K562 (cell line): ENCODE measurements at regions not wholly inside any gene's neighbourhood (a gene's known extent, or its start where the extent isn't known, plus 50 kb on each side); places are given as distances from the start of the nearest gene placed in this dataset.

Source experiments
- ATAC-seq: fragments of 200-7000 bp; cut with Tn5 transposase; 3 replicates; pipeline ENCODE4 v1.9.1; 2020; ENCODE audit warnings: moderate library complexity
- BruUV-seq: library from RNA; stranded (reverse); fragments of 400-500 nt; replicated peaks from 2 replicates; lab custom pipeline; 2021; lab: Mats Ljungman, UMichigan
- CTCF ChIA-PET: fragments of 300-600 bp; formaldehyde crosslinking; extraction: SDS; loops from one replicate; lab custom pipeline; 2021; ENCODE audit warnings: low intra/inter-chr PET ratio; lab: Yijun Ruan, JAX
- POLR2A ChIA-PET: fragments of 300-600, 350-650 bp; sonication (Branson Sonifier 250); formaldehyde crosslinking; extraction: SDS; loops from one replicate; lab custom pipeline; 2021; ENCODE audit warnings: antibody characterized with exemption, inconsistent platforms; lab: Yijun Ruan, JAX
- DNase-seq, 4 experiments: peaks; one replicate each; pipeline versions ENCODE4 v3.0.0 to v3.0.0-alpha.2; 2011 to 2018; ENCODE audit warnings: low spot score in 3 of 4, mixed read lengths in 3 of 4; ENCODE audit errors: extremely low read depth in 1 of 4
- FAIRE-seq: peaks from 2 replicates; lab custom pipeline; 2011; peaks lifted over from hg19 to GRCh38; lab: Jason Lieb, UNC
- H2AFZ ChIP-seq: 2 replicates; pipeline ENCODE4 v1.6.0; 2011; ENCODE audit warnings: low read depth, low read length, control low read depth, inconsistent platforms
- H3K27ac ChIP-seq: fragments of 200-600 bp; 3 replicates; pipeline ENCODE4 v1.8.0; 2011; ENCODE audit warnings: low read depth, mild to moderate bottlenecking, control low read depth, inconsistent platforms, low read length, moderate library complexity, mixed read lengths; ENCODE audit errors: extremely low read depth
- H3K27me3 ChIP-seq, 2 experiments: fragments of 300-600 bp in 1 of 2; 2 replicates in 1 of 2; 3 replicates in 1 of 2; pipeline versions ENCODE4 v1.6.0 to v1.8.0; 2011; ENCODE audit warnings: inconsistent platforms in 2 of 2, low read length in 2 of 2, mild to moderate bottlenecking in 1 of 2, mixed read lengths in 1 of 2, moderate library complexity in 1 of 2; ENCODE audit not compliant: control insufficient read depth in 2 of 2, insufficient read depth in 2 of 2
- H3K36me3 ChIP-seq: fragments of 300-600 bp; 3 replicates; pipeline ENCODE4 v1.8.0; 2011; ENCODE audit warnings: mild to moderate bottlenecking, low read length, inconsistent platforms; ENCODE audit not compliant: control insufficient read depth, insufficient read depth
- H3K4me1 ChIP-seq, 2 experiments: fragments of 200-600 bp in 1 of 2; replicated peaks in 1 of 2; 2 replicates in 1 of 2; 3 replicates in 1 of 2; pipeline versions ENCODE4 v1.5.1 to v1.8.0; 2011; ENCODE audit warnings: inconsistent platforms in 2 of 2, low read length in 2 of 2, mild to moderate bottlenecking in 1 of 2, mixed read lengths in 1 of 2, moderate library complexity in 1 of 2; ENCODE audit not compliant: control insufficient read depth in 2 of 2, insufficient read depth in 2 of 2
- H3K4me2 ChIP-seq: 2 replicates; pipeline ENCODE4 v1.6.1; 2011; ENCODE audit warnings: low read length, control low read depth, inconsistent platforms, mixed read lengths; ENCODE audit not compliant: insufficient read depth
- H3K4me3 ChIP-seq: fragments of 200-600 bp; sonication (generic), shearing (Covaris generic); 2 replicates; pipeline ENCODE4 v1.5.1; 2016; ENCODE audit warnings: control low read depth, inconsistent platforms
- H3K79me2 ChIP-seq: fragments of 200-600 bp; 3 replicates; pipeline ENCODE4 v1.8.0; 2011; ENCODE audit warnings: low read length, inconsistent platforms; ENCODE audit not compliant: control insufficient read depth, insufficient read depth
- H3K9ac ChIP-seq, 2 experiments: 2 replicates each; pipeline versions ENCODE4 v1.6.0 to v1.6.1; 2011; ENCODE audit warnings: low read depth in 2 of 2, low read length in 2 of 2, control low read depth in 1 of 2, inconsistent platforms in 1 of 2, mild to moderate bottlenecking in 1 of 2, mixed read lengths in 1 of 2; ENCODE audit not compliant: insufficient read depth in 1 of 2
- H3K9me1 ChIP-seq: one replicate; pipeline ENCODE4 v1.6.0; 2011; ENCODE audit warnings: inconsistent platforms, mild to moderate bottlenecking, low read length, moderate library complexity; ENCODE audit not compliant: control insufficient read depth, insufficient read depth
- H3K9me3 ChIP-seq: replicated peaks from 2 replicates; pipeline ENCODE4 v1.5.1; 2011; ENCODE audit warnings: low read depth, low read length, inconsistent platforms; ENCODE audit not compliant: control insufficient read depth, insufficient read depth
- H4K20me1 ChIP-seq: replicated peaks from 2 replicates; pipeline ENCODE4 v1.6.1; 2011; ENCODE audit warnings: low read length, inconsistent platforms, mixed read lengths; ENCODE audit not compliant: control insufficient read depth, insufficient read depth
- BRD4 ChIP-seq: fragments of 200-600 bp; sonication (generic); IDR thresholded peaks from 2 replicates; pipeline ENCODE4 v1.6.1; 2017; ENCODE audit warnings: inconsistent platforms
- CGGBP1 ChIP-seq: fragments of 250-450 bp; sonication (Bioruptor Pico); IDR thresholded peaks from 2 replicates; pipeline ENCODE4 v1.9.0; 2021; ENCODE audit warnings: mild to moderate bottlenecking
- CHD1 ChIP-seq: fragments of 200-600 bp; sonication (generic); IDR thresholded peaks from one replicate; pipeline ENCODE4 v1.6.1; 2012; ENCODE audit warnings: mild to moderate bottlenecking, moderate library complexity, low read length, inconsistent platforms
- CSDE1 ChIP-seq, 2 experiments: fragments of 450-650 bp; IDR thresholded peaks; 2 replicates each; pipeline ENCODE4 v1.6.1; 2016; ENCODE audit warnings: mild to moderate bottlenecking in 1 of 2
- EZH2 ChIP-seq: IDR thresholded peaks from 2 replicates; pipeline ENCODE4 v1.6.1; 2012; ENCODE audit warnings: low read depth, mild to moderate bottlenecking, inconsistent platforms, low read length, borderline replicate concordance
- FOXO4 ChIP-seq: fragments of 450-650 bp; formaldehyde crosslinking; IDR thresholded peaks from 2 replicates; pipeline ENCODE4 v1.4.0; 2020; ENCODE audit warnings: mild to moderate bottlenecking, moderate library complexity
- GTF2B ChIP-seq: IDR thresholded peaks from 2 replicates; pipeline ENCODE4 v1.6.1; 2011; ENCODE audit not compliant: insufficient read length; ENCODE audit errors: extremely low read depth
- GTF2E2 ChIP-seq: fragments of 200-800 bp; sonication (Bioruptor generic); IDR thresholded peaks from 2 replicates; pipeline ENCODE4 v1.6.1; 2016; ENCODE audit warnings: missing genetic modification characterization, missing compliant biosample characterization
- HMG20A ChIP-seq: fragments of 450-650 bp; formaldehyde crosslinking; conservative IDR thresholded peaks from 2 replicates; pipeline ENCODE4 v1.4.0; 2020; ENCODE audit warnings: mild to moderate bottlenecking, mixed read lengths
- IRF1 ChIP-seq: sonication (generic); formaldehyde crosslinking; IDR thresholded peaks from 2 replicates; pipeline ENCODE4 v1.8.0; 2022; ENCODE audit warnings: missing genetic modification reagents, mild to moderate bottlenecking, borderline replicate concordance
- RBM14 ChIP-seq: fragments of 200-400 bp; formaldehyde crosslinking; IDR thresholded peaks from 2 replicates; pipeline ENCODE4 v1.6.1; 2018; ENCODE audit warnings: low read depth, mild to moderate bottlenecking, low read length, moderate library complexity, borderline replicate concordance; ENCODE audit not compliant: insufficient read depth
- TCF7 ChIP-seq: sonication (generic); IDR thresholded peaks from 2 replicates; pipeline ENCODE4 v1.6.1; 2016; ENCODE audit warnings: antibody characterized with exemption, borderline replicate concordance
- ZKSCAN1 ChIP-seq: fragments of 150-350 bp; IDR thresholded peaks from 2 replicates; pipeline ENCODE4 v1.6.1; 2016; ENCODE audit warnings: low read depth, low read length
- ZNF165 ChIP-seq: fragments of 250-450 bp; sonication (Bioruptor Pico); IDR thresholded peaks from 2 replicates; pipeline ENCODE4 v1.4.0; 2020; ENCODE audit warnings: borderline replicate concordance
- ZNF445 ChIP-seq: fragments of 250-450 bp; sonication (Bioruptor Pico); IDR thresholded peaks from 2 replicates; pipeline ENCODE4 v1.4.0; 2020; ENCODE audit warnings: low read depth, mild to moderate bottlenecking, moderate library complexity
- WGBS: fragments of 100-300 bp; shearing (Covaris generic); methylation state at CpG from one replicate; pipeline ENCODE4 v1.1.6; 2016; ENCODE audit warnings: low coverage, mixed read lengths; ENCODE audit not compliant: insufficient coverage; ENCODE audit errors: missing lambda C conversion rate; 5-methylcytosine and 5-hydroxymethylcytosine counted together
- in situ Hi-C: fragments of 300-500 bp; cut with MboI; formaldehyde crosslinking; loops from 4 replicates; pipeline ENCODE4 v1.15.0; 2018; ENCODE audit warnings: inconsistent platforms, mixed read lengths
- intact Hi-C: fragments of 100-400 bp; cut with micrococcal nuclease; formaldehyde crosslinking; loops from 2 replicates; pipeline ENCODE4 v1.14.2; 2022

GRCh38 chr5:133761632-133762031 is 149.3 kb upstream of the FSTL4 start:
- in situ Hi-C loops: loop anchor here (5.0 kb wide), 1 partner anchor 181 kb away; no protein-coding TSS in a partner anchor
- ATAC-seq: no peak
- CTCF ChIA-PET: no interaction called here

GRCh38 chr5:133760532-133760931 is 148.2 kb upstream of the FSTL4 start:
- BruUV-seq: no TSS peak
- DNase-seq: no peak
- no peak overlapping the region for H3K4me2 ChIP-seq
- no peak overlapping the region for H3K27ac ChIP-seq
- intact Hi-C loops: no loop called here
- ATAC-seq: no peak
- H3K79me2 ChIP-seq: no peaks in the 10 kb centered on the region
- in situ Hi-C loops: loop anchor here (5.0 kb wide), 1 partner anchor 182 kb away; no protein-coding TSS in a partner anchor
- H3K27me3 ChIP-seq: peaks cover 0 to 18% of the 10 kb centered on the region in 2 experiments; a peak in 2 of 5 replicates
- WGBS: 0% methylated on average over 3 of the region's 3 CpGs
- H3K9me1 ChIP-seq: no peaks in the 10 kb centered on the region
- H4K20me1 ChIP-seq: no peaks in the 10 kb centered on the region; the same call in 1 of the 2 replicates
- no peaks in the 10 kb centered on the region for H3K36me3 ChIP-seq
- no peak for FAIRE-seq
- CTCF ChIA-PET: no interaction called here
- H3K4me3 ChIP-seq: no peak overlapping the region
- H3K9ac ChIP-seq: no peak overlapping the region
- POLR2A ChIA-PET: no interaction called here
- H3K9me3 ChIP-seq: no peaks in the 10 kb centered on the region
- no peak overlapping the region for H2AFZ ChIP-seq
- H3K4me1 ChIP-seq: no peaks in the 10 kb centered on the region
- TF ChIP-seq ZNF445 (CRISPR knock-in tag) (no peak), ZKSCAN1 (no peak), CGGBP1 (CRISPR knock-in tag) (no peak), GTF2B (no peak), ZNF165 (CRISPR knock-in tag) (no peak), RBM14 (no peak), EZH2 (no peak), FOXO4 (CRISPR knock-in tag) (no peak), TCF7 (no peak), BRD4 (no peak)

More at GRCh38 chr5:133761632-133762031, 149.3 kb upstream of the FSTL4 start:
- POLR2A ChIA-PET: interaction anchor here (0.6 to 1.3 kb wide), 3 partner anchors 16 to 1406 kb away, joined by 3 to 4 read pairs (median 3); no protein-coding TSS in a partner anchor
- Histone ChIP-seq H3K4me1 (no peaks in the 10 kb centered on the region), H3K4me3 (no peak overlapping the region), H2AFZ (no peak overlapping the region), H3K27ac (no peak overlapping the region), H3K27me3 (peaks cover 0 to 21% of the 10 kb centered on the region in 2 experiments; a peak in 2 of 5 replicates), H3K36me3 (no peaks in the 10 kb centered on the region), H3K79me2 (no peaks in the 10 kb centered on the region), H3K9ac (no peak overlapping the region), H3K4me2 (no peak overlapping the region), H3K9me3 (no peaks in the 10 kb centered on the region), H4K20me1 (no peaks in the 10 kb centered on the region; the same call in 1 of the 2 replicates), H3K9me1 (no peaks in the 10 kb centered on the region)
- intact Hi-C loops: no loop called here
- WGBS: 0% methylated on average over 4 of the region's 4 CpGs
- FAIRE-seq: no peak
- DNase-seq: no peak
- TF ChIP-seq IRF1 (CRISPR knock-in tag) (no peak), CSDE1 (IDR thresholded peaks at IDR 0.05) (no peak), GTF2E2 (no peak), CHD1 (no peak), HMG20A (no peak)
- BruUV-seq: no TSS peak
